Frontal cortex (tissue), 3 donors: ENCODE measurements at regions not wholly inside any gene's neighbourhood (a gene's known extent, or its start where the extent isn't known, plus 50 kb on each side); places are given as distances from the start of the nearest gene placed in this dataset.
"Not testable (repeated sequence)": the region's sequence is repeated elsewhere in the genome, so short reads cannot be mapped to it uniquely, and the experiment has no call there.

Experiments used
- DNase-seq, 2 donors: peaks; one replicate each; pipeline ENCODE4 v3.0.0; 2012; ENCODE audit warnings: low spot score in 2 of 2
- FAIRE-seq: peaks from 2 replicates; lab custom pipeline; 2012; peaks lifted over from hg19 to GRCh38; lab: Jason Lieb, UNC
- donor health status: control.
- donor health status: control.
- donor health status: control.

DNA sequence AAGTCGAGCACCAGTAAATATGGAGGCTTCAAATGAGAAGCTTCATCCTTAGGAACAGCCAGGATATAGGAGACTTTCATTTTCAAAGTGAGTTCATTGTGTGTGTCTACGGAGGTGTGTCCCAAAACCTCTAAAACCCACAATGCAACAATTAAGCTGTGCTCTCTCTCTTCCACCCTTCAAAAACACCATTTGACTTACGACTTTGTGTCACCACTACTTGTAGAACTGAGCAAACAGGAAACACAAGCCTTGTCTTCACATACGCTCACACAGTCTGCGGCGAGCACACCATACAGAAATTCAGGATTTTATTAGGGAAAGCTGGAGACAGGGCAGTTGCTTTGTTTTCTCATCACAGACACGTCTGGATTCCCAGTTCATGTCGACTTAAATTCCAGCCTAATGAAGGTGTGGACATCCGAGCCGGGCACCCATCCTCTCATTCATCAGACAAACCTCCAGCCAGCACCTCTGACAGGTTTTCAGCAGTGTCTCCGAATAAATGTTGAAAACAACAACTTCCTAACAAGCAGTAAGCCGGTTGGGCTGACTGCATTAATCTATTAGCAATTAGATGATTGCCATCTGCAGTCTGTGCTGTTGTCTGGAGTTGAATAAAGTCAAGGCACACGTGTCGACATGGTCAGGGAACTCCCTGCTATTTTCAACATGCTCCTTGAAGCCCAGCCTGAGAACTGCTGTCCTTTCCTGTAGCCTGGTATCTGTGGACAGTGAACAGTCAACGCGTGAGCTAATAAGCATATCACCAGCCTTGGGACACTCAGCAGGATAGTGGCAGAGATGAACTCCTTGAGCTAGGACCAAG lies 1411.1 kb downstream of the BRD1 start:
- DNase-seq (no peak), FAIRE-seq (no peak)

DNA sequence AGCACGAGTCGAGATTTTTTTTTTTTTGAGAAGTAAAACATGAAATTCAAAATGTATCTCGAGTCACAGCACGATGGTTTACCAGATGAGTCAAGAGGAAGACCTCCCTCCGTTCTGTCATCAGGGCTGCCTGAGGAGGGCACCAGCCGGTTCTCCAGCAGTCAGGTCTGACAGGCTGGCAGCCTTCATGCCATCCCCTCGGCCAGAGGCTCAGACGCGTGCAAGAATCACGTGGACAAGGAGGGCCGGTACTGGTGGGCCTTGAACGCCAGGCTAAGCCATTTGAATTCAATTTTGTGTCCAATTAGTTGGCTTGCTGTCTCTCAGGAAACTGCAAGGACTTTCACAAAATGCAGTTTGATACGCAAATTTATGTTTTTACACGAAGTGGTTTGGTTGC lies 1412.2 kb downstream of the BRD1 start:
- FAIRE-seq (no peak), DNase-seq (no peak)

DNA sequence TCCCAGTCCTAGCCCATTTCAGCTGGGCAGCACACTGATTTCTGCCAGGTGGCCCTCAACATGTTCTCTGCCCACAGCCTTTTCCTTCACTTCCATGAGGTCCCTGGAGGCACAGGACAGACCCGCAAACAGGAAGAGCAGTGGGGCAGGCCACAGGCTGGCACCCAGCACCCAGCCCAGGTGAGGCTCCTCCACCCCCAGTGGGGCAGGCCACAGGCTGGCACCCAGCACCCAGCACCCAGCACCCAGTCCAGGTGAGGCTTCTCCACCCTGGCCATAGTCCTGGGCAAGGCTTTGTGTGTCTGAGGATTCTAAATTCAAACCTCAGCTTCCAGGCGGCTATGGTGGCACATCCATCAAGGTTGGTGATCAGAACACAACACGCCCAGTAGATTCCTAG lies 1413.0 kb downstream of the BRD1 start:
- FAIRE-seq (no peak), DNase-seq (no peak)

DNA sequence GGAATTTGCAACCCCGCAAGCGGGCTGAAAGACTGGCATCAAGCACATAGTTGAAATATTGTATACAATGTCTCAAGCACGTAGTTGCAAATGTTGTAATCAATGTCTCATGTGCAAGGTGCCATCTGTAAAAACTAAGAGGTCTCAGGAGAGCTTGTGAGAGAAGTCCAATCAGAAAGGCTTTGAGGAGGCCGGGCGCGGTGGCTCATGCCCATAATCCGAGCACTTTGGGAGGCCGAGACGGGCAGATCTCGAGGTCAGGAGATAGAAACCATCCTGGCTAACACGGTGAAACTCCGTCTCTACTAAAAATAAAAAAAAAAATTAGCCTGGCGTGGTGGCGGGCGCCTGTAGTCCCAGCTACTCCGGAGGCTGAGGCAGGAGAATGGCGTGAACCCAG lies 1414.7 kb downstream of the BRD1 start:
- FAIRE-seq, DNase-seq: not testable (repeated sequence)

DNA sequence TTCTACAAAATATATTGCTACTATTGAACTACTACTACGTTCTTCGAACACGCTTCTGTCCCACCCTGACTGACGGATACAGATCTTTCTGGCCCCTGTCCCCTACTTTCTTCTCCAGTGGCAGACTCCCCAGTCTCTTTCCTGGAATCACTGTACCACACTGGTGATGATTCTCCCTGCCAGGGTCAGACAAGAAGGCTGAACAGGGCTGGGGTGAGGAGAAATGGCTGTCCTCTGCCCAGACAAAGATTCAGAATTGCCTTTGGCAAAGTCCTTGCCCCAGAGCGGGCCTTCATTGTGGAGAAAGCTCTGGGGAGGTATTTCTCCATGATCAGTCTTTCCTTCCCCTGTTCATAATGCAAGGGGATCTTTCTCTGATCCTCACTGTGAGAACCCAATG lies 1417.1 kb downstream of the BRD1 start:
- DNase-seq (no peak), FAIRE-seq (no peak)

DNA sequence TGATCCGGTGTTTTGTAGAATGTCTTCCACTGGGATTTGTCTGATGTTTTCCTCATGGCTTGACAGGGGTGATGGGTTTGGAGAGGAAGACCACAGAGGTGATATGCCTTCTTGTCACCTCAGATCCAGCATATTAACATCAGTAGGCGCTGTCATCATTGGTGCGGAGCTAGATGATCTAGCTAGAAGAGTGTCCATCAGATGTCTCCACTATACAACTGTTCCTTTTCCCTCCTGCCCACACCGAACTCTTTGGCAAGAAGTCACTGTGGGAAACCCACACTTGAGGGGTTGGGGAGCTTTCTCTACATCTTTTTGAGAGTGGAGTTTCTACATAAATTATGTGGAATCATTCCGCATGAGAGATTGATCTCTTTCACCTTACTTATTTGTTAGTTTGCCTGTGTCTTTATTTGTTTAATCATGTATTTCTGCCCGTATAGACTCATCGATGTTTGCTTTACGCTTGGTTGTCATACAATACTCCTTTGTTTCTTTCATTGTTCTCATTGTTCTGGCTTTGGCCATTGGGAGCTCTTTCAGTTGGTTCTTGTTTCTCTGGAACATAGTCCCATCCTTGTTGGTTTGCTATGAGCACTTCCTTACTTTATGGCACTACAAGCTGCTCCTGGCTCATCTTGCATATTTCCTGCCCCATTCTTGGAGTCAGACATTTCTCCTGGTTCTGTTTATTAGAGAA lies 1420.3 kb downstream of the BRD1 start:
- FAIRE-seq: peak; percentile 64
- peak in 1 of 2 donors; percentile 49 for DNase-seq

DNA sequence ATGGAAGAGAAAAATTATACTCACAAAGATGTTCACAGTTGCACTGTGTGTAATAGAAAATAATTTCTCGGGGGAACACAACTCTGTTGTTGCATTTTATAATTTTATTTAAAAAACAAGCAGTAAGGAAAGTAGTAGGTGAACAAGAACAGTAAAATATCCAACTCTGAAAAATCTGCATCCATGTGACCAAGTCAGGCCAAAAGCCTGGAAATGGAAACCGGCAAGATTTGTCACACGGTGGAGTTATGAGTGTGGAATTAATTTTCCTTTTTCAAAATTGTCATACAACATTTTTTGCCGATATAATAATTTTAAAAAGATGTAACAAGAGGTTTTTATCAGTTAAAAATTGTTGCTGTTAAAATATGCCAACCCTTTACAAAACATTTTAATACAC lies 1421.5 kb downstream of the BRD1 start:
- no peak for FAIRE-seq
- no peak for DNase-seq

DNA sequence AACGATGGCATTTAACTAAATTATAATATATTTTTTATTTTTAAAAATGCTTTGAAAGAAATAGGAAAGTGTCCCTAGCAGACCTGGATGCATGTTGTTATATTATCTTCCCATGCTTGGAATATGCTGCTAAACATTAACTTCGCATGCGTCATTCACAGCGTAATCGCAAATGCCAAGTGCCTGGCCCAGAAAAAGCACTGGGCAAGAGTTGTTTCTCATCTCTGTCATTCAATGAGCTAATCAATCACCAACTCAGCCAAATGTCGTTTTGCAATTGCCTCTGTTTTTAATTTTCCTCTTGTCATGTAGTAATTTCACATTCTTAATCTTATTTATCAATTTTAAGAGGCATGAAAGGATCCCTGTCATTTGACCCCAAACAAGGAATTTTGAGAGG lies 1421.9 kb downstream of the BRD1 start:
- FAIRE-seq (no peak), DNase-seq (no peak)

DNA sequence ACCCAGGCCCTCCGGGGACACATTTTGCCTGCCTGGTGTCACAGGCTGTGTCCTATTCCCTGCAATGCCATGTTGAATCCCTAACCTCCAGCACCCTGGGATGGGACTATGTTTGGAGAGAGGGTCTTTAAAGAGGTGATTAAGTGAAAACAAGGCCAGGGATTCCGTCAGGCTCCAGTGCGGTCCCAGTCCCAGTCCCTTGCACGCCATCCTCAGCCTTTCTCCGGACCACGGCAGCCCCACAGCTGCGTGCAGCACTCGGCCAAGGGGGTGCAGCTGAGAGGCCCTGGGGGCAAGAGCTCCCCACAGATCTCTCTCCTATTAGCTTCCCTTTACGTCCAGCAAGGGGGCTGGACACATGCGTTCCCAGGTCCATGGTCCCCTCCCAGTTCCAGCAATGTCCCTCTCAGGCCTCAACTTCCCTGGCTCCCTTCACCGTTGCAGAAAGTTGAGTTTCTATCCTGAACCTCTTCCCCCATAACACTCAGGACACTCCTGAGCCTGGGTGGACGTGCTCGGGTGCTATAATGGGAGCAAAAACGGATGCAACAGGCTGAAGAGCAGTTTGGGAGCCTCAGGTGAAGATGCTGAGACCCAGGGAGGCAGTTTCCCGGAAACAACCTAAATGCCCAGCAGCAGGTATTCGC lies 1422.7 kb downstream of the BRD1 start:
- FAIRE-seq (no peak), DNase-seq (no peak)

DNA sequence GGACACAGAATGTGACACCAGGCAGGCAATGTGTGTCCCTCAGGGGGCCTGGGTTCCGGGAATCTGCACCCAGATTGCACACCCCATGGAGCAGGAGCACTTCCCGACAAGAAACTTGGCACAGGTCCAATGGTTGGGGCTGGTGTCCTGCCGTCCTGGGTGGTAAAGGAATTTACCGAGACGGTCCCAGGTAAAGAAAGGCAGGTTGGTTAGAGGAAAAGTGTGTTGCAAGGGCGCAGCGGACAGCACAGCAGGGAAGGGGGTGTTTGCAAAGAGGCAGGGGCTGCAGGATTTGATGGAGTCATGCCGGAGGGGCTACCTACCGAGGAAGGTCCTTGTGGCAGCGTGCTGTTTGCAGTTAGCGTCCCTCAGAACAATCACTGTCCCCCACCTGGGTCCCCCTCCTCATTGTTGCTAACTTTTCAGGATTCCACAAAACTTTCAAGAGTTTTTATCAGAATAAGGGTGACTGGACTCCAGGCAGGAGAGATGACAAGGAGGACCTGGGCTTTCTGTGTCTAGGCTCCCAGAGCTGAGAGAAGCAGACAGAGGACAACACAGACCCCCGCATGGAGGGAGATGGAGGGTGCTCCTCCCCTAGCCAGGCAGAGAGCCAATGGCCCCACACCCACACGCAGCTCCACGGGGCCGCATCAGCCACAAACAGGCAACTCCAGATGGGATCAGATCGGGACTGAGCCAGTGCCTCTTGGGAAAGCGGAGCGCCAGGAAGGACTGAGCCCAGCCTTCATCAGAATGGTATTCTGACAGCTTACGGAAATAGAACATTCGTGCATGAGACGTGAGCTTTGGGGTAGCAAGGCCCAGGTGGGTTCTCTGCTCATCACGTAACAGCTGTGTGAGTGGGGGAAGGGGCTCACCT lies 1423.9 kb downstream of the BRD1 start:
- no peak for FAIRE-seq

DNA sequence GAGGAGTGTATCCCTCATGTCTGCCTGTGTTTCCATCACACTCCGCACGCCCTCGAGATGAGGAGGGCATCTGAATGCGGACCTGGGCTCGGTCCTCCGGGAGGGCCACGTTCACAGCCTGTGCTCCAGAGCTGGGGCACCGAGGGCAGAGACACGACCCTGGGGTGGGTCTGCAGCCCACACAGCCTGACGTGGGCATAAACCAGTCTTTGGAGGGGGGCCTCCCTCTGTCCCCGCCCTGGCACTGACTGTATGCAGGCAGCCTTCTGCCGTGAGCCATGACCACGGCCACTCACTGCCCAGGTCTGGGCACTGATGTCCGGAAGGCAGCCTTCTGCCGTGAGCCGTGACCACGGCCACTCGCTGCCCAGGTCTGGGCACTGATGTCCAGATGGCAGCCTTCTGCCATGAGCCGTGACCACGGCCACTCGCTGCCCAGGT lies 1425.1 kb downstream of the BRD1 start:
- FAIRE-seq: no peak

More for the DNA sequence above, 1423.9 kb downstream of the BRD1 start:
- no peak for DNase-seq

DNA sequence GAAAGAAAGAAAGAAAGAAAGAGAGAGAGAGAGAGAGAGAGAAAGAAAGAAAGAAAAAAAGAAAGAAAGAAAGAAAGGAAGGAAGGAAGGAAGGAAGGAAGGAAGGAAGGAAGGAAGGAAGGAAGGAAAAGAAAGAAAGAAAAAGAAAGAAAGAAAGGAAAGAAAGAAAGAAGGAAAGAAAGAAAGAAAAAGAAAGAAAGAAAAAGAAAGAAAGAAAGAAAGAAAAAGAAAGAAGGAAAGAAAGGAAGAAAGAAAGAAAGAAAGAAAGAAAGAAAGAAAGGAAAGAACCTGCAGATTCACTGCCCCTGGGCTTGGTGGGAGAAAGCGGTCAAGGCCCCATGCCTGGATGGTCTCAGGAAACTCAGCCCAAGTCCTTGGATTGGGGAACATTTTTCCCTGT lies 1426.2 kb downstream of the BRD1 start:
- not testable (repeated sequence) for DNase-seq, FAIRE-seq

More for the DNA sequence above, 1425.1 kb downstream of the BRD1 start:
- DNase-seq: no peak

DNA sequence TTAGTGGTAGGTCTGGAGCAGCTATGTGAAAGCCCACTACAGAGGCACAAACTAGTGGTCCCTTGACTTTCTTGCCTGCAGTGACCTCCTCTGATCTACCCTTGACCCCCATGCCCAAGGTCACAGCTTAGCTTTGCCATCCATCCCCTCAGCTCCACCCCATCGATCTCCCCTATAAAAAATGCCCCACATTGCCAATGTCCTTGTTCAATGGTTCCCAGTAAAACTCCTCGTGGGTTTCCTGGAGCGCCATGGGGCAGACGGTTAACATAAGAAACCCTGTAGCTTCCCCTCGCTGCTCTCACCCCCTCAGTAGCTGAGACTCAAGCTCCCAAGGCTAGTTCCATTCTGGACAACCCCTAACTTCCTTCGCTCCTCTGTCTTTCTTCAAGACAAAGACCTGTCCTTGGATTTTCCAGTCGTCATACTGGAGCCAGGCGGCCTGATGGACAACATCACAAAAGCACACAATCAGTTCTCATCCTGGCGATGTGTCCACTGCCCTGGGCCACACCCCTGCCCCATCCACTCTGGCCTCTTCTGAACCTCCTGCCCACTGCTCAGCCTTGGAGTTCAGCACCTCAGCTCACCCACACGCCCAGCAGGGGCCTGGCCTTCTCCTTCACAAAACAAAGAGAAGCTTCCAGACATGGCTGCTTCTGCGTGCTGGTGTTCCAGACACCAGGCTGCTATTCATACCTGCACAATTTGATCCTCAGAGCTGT lies 1429.3 kb downstream of the BRD1 start:
- no peak for DNase-seq
- no peak for FAIRE-seq

DNA sequence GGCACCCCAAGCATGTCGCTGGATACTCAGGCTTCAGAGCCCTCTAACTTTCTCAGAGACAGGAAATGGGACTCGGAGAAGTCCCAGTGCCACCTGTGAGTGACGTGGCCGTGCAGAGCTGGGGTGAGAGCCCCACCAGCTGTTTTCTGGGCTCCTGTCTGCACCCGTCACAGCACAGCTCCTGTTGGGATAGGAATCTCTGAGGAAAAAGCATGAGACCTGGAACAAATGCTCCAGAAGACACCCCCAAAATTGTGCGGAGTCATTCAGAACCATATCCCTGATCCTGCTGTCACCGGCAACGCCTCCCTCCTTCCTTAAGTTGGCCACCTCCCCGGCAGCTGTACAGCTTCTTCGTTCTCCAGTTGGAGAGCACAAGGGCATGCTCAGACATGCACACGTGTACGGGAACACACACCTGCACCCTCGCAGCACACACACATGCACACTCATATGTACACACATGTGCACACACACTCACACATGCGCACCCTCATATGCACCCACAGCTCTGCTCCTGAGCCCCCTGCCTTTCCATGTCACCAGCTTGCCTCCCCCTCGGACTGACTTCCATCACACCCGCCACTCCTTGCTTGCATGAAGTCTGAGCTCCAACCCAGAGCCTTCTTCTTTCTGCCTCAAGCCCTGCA lies 1430.0 kb downstream of the BRD1 start:
- FAIRE-seq: no peak
- DNase-seq: no peak

DNA sequence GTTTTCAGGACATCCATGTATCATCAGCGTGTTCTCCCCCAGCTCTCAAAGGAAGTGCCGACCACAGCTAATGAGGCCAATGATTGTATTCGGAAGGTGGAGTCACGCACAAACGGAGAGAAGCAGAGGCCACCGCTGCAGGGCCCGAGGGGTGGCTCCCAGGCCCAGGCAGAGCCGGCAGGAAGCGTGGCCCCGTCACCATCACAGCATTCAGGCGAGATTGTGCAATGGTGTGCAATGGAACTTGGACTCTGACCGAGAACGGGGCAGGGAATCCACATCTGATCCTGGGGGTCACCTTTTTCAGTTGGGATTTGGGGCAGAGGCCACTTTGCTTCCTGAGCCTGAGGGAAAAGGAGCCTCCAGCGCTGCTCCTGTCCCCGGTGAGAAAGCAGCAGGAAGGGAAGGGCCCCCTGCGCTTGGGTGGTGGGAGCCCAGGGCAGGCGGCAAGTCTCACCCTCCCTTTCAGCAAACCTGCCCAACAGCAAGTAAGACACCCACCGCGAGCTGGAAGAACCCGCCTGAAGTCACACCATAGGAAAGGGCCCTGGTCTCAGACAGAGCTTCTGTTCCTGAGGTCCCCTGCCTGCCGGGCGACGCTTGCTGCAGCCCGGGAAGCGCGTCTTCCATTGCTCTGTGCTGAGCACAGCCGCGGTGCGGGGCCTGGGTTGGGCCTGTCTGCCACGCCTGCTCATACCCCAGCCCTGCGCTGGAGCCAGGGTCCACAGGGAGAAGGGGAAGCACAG lies 1430.7 kb downstream of the BRD1 start:
- FAIRE-seq: no peak
- no peak for DNase-seq

DNA sequence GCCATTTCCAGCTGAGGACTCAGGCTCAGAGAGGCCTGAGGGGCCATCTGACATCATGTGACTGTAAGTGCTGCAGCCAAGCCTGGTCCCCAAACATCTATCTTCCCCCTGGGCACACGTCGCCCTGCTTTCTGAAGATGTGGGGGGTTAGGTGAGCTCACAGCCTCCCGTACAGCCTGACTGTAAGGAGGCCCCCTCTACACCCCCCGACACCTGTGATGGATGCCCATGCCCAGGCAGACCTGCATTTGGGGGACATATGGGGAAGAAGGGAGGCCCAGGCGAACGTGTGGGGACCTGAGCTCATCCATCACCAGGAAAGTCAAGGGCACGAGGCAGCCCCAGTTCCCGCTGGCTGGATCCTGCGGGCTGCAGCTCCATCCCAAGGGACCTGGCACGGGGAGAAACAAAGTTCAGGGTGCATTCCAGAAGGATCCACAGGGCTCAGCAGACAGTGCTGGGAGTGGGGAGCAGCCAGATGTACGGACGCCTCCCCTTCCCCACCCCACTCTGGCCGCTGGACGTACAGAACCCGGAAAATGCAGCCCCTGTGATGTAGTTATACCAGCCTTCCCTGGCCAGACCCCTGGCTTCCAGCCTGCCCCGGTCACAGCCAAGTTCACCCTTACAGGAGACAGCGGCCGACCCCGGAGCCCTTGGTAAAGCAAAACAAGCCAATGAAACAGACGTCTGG lies 1431.4 kb downstream of the BRD1 start:
- no peak for DNase-seq
- no peak for FAIRE-seq

DNA sequence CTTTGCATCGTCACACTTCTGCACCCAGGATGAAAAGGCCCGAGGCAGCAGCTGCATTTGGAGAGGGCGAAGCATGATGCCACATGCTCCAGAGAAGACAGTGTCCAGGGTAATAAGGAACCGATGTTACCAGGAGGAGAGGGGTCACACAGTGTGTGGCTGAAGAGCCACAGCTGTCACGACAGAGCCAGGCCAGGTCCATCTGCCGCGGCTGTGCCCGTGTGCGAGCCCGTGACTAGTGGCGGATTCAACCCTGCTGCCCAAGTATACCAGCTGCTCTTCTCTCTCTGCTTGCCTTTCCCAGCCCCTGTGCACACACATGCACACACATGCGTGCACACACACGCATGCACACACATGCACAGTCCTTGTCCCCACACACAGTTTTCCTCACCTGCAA lies 1432.5 kb downstream of the BRD1 start:
- DNase-seq (no peak), FAIRE-seq (no peak)
